ENCODE measurements at regions not wholly inside any gene's neighbourhood (a gene's known extent, or its start where the extent isn't known, plus 50 kb on each side); places are given as distances from the start of the nearest gene placed in this dataset.
A peak's percentile ranks its signal among the peaks of the same experiment; 100 is the strongest.

- DNase-seq: no peak
These were observed 1126.1 kb upstream of the LRRN3 start for GRCh38 chr7:109964780-109965179.

- no peak for DNase-seq
These were observed 1123.5 kb upstream of the LRRN3 start for GRCh38 chr7:109967406-109967805.

GRCh38 chr7:109983618-109984017, 1107.3 kb upstream of the LRRN3 start:
- no peak for DNase-seq

- DNase-seq: no peak
These were observed 1106.2 kb upstream of the LRRN3 start for GRCh38 chr7:109984729-109985128.

- no peak for DNase-seq
These were observed 1104.2 kb upstream of the LRRN3 start for GRCh38 chr7:109986701-109987100.

- no peak for DNase-seq
These were observed 1094.5 kb upstream of the LRRN3 start for GRCh38 chr7:109996411-109996810.

GRCh38 chr7:109996927-109997326, 1094.0 kb upstream of the LRRN3 start:
- no peak for DNase-seq

GRCh38 chr7:109997837-109998236, 1093.1 kb upstream of the LRRN3 start:
- no peak for DNase-seq

GRCh38 chr7:110001254-110001938, 1089.5 kb upstream of the LRRN3 start:
- no peak for DNase-seq

- no peak for DNase-seq
These were observed 1087.1 kb upstream of the LRRN3 start for GRCh38 chr7:110003827-110004226.

GRCh38 chr7:110007320-110008063, 1083.4 kb upstream of the LRRN3 start:
- no peak for DNase-seq

- DNase-seq: no peak
These were observed 1080.6 kb upstream of the LRRN3 start for GRCh38 chr7:110010359-110010758.

- DNase-seq: no peak
These were observed 1073.5 kb upstream of the LRRN3 start for GRCh38 chr7:110017405-110017804.

GRCh38 chr7:110027385-110027784, 1063.5 kb upstream of the LRRN3 start:
- DNase-seq: no peak

GRCh38 chr7:110043519-110043918, 1047.4 kb upstream of the LRRN3 start:
- DNase-seq: no peak

- peak; percentile 2 for DNase-seq
These were observed 1040.1 kb upstream of the LRRN3 start for GRCh38 chr7:110050785-110051184.

GRCh38 chr7:110051372-110051771, 1039.6 kb upstream of the LRRN3 start:
- DNase-seq: no peak

- no peak for DNase-seq
These were observed 1034.6 kb upstream of the LRRN3 start for GRCh38 chr7:110056331-110056730.

- no peak for DNase-seq
These were observed 1032.5 kb upstream of the LRRN3 start for GRCh38 chr7:110058401-110058800.

GRCh38 chr7:110061387-110061786, 1029.5 kb upstream of the LRRN3 start:
- no peak for DNase-seq

GRCh38 chr7:110065121-110065520, 1025.8 kb upstream of the LRRN3 start:
- DNase-seq: no peak

- no peak for DNase-seq
These were observed 1024.1 kb upstream of the LRRN3 start for GRCh38 chr7:110066843-110067242.

GRCh38 chr7:110071192-110071591, 1019.7 kb upstream of the LRRN3 start:
- DNase-seq: no peak

- DNase-seq: no peak
These were observed 1015.5 kb upstream of the LRRN3 start for GRCh38 chr7:110075450-110075849.

- DNase-seq: no peak
These were observed 1014.7 kb upstream of the LRRN3 start for GRCh38 chr7:110076194-110076593.

Data from fibroblast of skin of right quadriceps (primary cell).